Large intestine (tissue), 3 donors: ENCODE measurements at regions not wholly inside any gene's neighbourhood (a gene's known extent, or its start where the extent isn't known, plus 50 kb on each side); places are given as distances from the start of the nearest gene placed in this dataset.

Experiments used
- DNase-seq, 2 donors: peaks; one replicate each; pipeline versions ENCODE4 v3.0.0 to v3.0.0-alpha.2; 2013
- H3K27ac ChIP-seq: one replicate; pipeline ENCODE4 v1.5.1; 2013; ENCODE audit warnings: low read length
- H3K27me3 ChIP-seq: 2 replicates; pipeline ENCODE4 v1.6.1; 2013; ENCODE audit warnings: low read length; ENCODE audit not compliant: control insufficient read depth, insufficient read depth
- H3K36me3 ChIP-seq: 2 replicates; pipeline ENCODE4 v1.6.1; 2013; ENCODE audit warnings: low read length; ENCODE audit not compliant: control insufficient read depth, insufficient read depth
- H3K4me1 ChIP-seq: one replicate; pipeline ENCODE4 v1.6.1; 2013; ENCODE audit warnings: low read length; ENCODE audit not compliant: control insufficient read depth, insufficient read depth
- H3K4me3 ChIP-seq: one replicate; pipeline ENCODE4 v1.5.1; 2013; ENCODE audit warnings: low read length
- H3K9me3 ChIP-seq: one replicate; pipeline ENCODE4 v1.6.1; 2013; ENCODE audit warnings: mild to moderate bottlenecking, low read depth, low read length, moderate library complexity; ENCODE audit not compliant: control insufficient read depth
- WGBS: methylation state at CpG from one replicate; pipeline ENCODE4 v1.1.5; 2013; ENCODE audit warnings: low lambda C conversion rate; ENCODE audit not compliant: insufficient coverage; 5-methylcytosine and 5-hydroxymethylcytosine counted together

- DNase-seq, result no peak
- no peaks in the 10 kb centered on the region for H3K27me3 ChIP-seq
- no peaks in the 10 kb centered on the region for H3K9me3 ChIP-seq
- no peak overlapping the region for H3K4me3 ChIP-seq
- no peaks in the 10 kb centered on the region for H3K4me1 ChIP-seq
- no peaks in the 10 kb centered on the region for H3K36me3 ChIP-seq
- H3K27ac ChIP-seq, result no peak overlapping the region
- 92% methylated on average over 4 of the region's 4 CpGs for WGBS
Measured at GRCh38 chr2:65688141-65688886, 255.9 kb upstream of the SPRED2 start.

- Histone ChIP-seq H3K4me1 (no peaks in the 10 kb centered on the region), H3K27ac (no peak overlapping the region), H3K4me3 (no peak overlapping the region), H3K36me3 (no peaks in the 10 kb centered on the region), H3K9me3 (no peaks in the 10 kb centered on the region), H3K27me3 (no peaks in the 10 kb centered on the region)
- DNase-seq, result no peak
- WGBS, result no CpG with 5 or more reads among the region's 9 CpGs
Measured at GRCh38 chr2:65687614-65688013, 255.2 kb upstream of the SPRED2 start.

- WGBS, result no CpG with 5 or more reads among the region's 5 CpGs
- Histone ChIP-seq H3K27me3 (no peaks in the 10 kb centered on the region), H3K4me1 (no peaks in the 10 kb centered on the region), H3K9me3 (no peaks in the 10 kb centered on the region), H3K27ac (no peak overlapping the region), H3K36me3 (no peaks in the 10 kb centered on the region), H3K4me3 (no peak overlapping the region)
- no peak for DNase-seq
Measured at GRCh38 chr2:65686928-65687521, 254.6 kb upstream of the SPRED2 start.

- Histone ChIP-seq H3K36me3 (no peaks in the 10 kb centered on the region), H3K4me3 (no peak overlapping the region), H3K27me3 (peaks cover 2% of the 10 kb centered on the region), H3K9me3 (no peaks in the 10 kb centered on the region), H3K4me1 (no peaks in the 10 kb centered on the region), H3K27ac (no peak overlapping the region)
- no peak for DNase-seq
- no CpG with 5 or more reads among the region's 1 CpG for WGBS
Measured at GRCh38 chr2:65681503-65681902, 249.1 kb upstream of the SPRED2 start.

- H3K4me1 ChIP-seq, result no peaks in the 10 kb centered on the region
- H3K9me3 ChIP-seq, result no peaks in the 10 kb centered on the region
- no peak overlapping the region for H3K4me3 ChIP-seq
- H3K36me3 ChIP-seq, result no peaks in the 10 kb centered on the region
- no CpG with 5 or more reads among the region's 5 CpGs for WGBS
- DNase-seq, result no peak
- peaks cover 2% of the 10 kb centered on the region for H3K27me3 ChIP-seq
- H3K27ac ChIP-seq, result no peak overlapping the region
Measured at GRCh38 chr2:65678779-65679391, 246.5 kb upstream of the SPRED2 start.

GRCh38 chr2:65675350-65675749 lies 243.0 kb upstream of the SPRED2 start:
- Histone ChIP-seq H3K27ac (no peak overlapping the region), H3K9me3 (no peaks in the 10 kb centered on the region), H3K36me3 (no peaks in the 10 kb centered on the region), H3K27me3 (peaks cover 2% of the 10 kb centered on the region), H3K4me3 (no peak overlapping the region), H3K4me1 (no peaks in the 10 kb centered on the region)
- 100% methylated on average over 2 of the region's 4 CpGs for WGBS
- no peak for DNase-seq

GRCh38 chr2:65671670-65672242 lies 239.4 kb upstream of the SPRED2 start:
- Histone ChIP-seq H3K36me3 (no peaks in the 10 kb centered on the region), H3K4me3 (no peak overlapping the region), H3K27ac (no peak overlapping the region), H3K9me3 (peaks cover 6% of the 10 kb centered on the region), H3K4me1 (no peaks in the 10 kb centered on the region), H3K27me3 (no peaks in the 10 kb centered on the region)
- no CpG with 5 or more reads among the region's 2 CpGs for WGBS
- DNase-seq, result no peak

- H3K9me3 ChIP-seq, result peaks cover 6% of the 10 kb centered on the region
- no peaks in the 10 kb centered on the region for H3K36me3 ChIP-seq
- DNase-seq, result no peak
Measured at GRCh38 chr2:65669574-65669973, 237.2 kb upstream of the SPRED2 start.

GRCh38 chr2:65668744-65669143 lies 236.3 kb upstream of the SPRED2 start:
- Histone ChIP-seq H3K4me1 (no peaks in the 10 kb centered on the region), H3K4me3 (no peak overlapping the region), H3K27me3 (peaks cover 4% of the 10 kb centered on the region), H3K27ac (no peak overlapping the region), H3K36me3 (no peaks in the 10 kb centered on the region), H3K9me3 (peaks cover 6% of the 10 kb centered on the region)
- no peak for DNase-seq

More at GRCh38 chr2:65669574-65669973, 237.2 kb upstream of the SPRED2 start:
- Histone ChIP-seq H3K27ac (no peak overlapping the region), H3K4me3 (no peak overlapping the region), H3K27me3 (peaks cover 4% of the 10 kb centered on the region), H3K4me1 (no peaks in the 10 kb centered on the region)
- WGBS, result 100% methylated on average over 1 of the region's 2 CpGs

GRCh38 chr2:65666156-65666725 lies 233.8 kb upstream of the SPRED2 start:
- Histone ChIP-seq H3K27me3 (peaks cover 6% of the 10 kb centered on the region), H3K9me3 (peaks cover 6% of the 10 kb centered on the region), H3K4me3 (no peak overlapping the region), H3K36me3 (no peaks in the 10 kb centered on the region), H3K27ac (no peak overlapping the region), H3K4me1 (no peaks in the 10 kb centered on the region)
- DNase-seq, result no peak
- no CpG with 5 or more reads among the region's 6 CpGs for WGBS
